RWPE1 (cell line): ENCODE measurements at regions not wholly inside any gene's neighbourhood (a gene's known extent, or its start where the extent isn't known, plus 50 kb on each side); places are given as distances from the start of the nearest gene placed in this dataset.

Experiments used
- CTCF ChIA-PET: fragments of 350-600 bp; sonication (Branson Sonifier 250); formaldehyde crosslinking; extraction: SDS; loops from one replicate; lab custom pipeline; 2021; lab: Yijun Ruan, JAX
- POLR2A ChIA-PET: fragments of 400-600 bp; formaldehyde crosslinking; extraction: SDS; loops from one replicate; lab custom pipeline; 2020; ENCODE audit warnings: antibody characterized with exemption; ENCODE audit not compliant: low non-redundant PET; lab: Yijun Ruan, JAX
- DNase-seq: peaks from one replicate; pipeline ENCODE4 v3.0.0; 2012; ENCODE audit warnings: low spot score
- H3K27ac ChIP-seq: fragments of 450-650 bp; 2 replicates; pipeline ENCODE4 v1.5.1; 2017
- TF ChIP-seq, protein P1 (sequence below): fragments of 450-650 bp; conservative IDR thresholded peaks from 2 replicates; pipeline ENCODE4 v1.5.1; 2017; ENCODE audit warnings: low read depth, mild to moderate bottlenecking

GRCh38 chr4:99729186-99729585 is 71.6 kb upstream of the C4orf54 start:
- DNase-seq: no peak
- no peak overlapping the region for H3K27ac ChIP-seq
- ChIA-PET CTCF (no interaction called here), POLR2A (no interaction called here)
- TF ChIP-seq, protein P1, sequence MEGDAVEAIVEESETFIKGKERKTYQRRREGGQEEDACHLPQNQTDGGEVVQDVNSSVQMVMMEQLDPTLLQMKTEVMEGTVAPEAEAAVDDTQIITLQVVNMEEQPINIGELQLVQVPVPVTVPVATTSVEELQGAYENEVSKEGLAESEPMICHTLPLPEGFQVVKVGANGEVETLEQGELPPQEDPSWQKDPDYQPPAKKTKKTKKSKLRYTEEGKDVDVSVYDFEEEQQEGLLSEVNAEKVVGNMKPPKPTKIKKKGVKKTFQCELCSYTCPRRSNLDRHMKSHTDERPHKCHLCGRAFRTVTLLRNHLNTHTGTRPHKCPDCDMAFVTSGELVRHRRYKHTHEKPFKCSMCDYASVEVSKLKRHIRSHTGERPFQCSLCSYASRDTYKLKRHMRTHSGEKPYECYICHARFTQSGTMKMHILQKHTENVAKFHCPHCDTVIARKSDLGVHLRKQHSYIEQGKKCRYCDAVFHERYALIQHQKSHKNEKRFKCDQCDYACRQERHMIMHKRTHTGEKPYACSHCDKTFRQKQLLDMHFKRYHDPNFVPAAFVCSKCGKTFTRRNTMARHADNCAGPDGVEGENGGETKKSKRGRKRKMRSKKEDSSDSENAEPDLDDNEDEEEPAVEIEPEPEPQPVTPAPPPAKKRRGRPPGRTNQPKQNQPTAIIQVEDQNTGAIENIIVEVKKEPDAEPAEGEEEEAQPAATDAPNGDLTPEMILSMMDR: no peak

- no peak for DNase-seq
- H3K27ac ChIP-seq: no peak overlapping the region
- CTCF ChIA-PET: interaction anchor here (0.7 to 1.3 kb wide), 4 partner anchors 13 to 157 kb away, joined by 3 to 11 read pairs (median 4); no protein-coding TSS in a partner anchor
- POLR2A ChIA-PET: no interaction called here
- TF ChIP-seq, protein P1: no peak
These were observed 66.4 kb upstream of the C4orf54 start for GRCh38 chr4:99724067-99724466.

GRCh38 chr4:99723612-99724011 is 66.0 kb upstream of the C4orf54 start:
- DNase-seq: peak; percentile 82
- TF ChIP-seq, protein P1: no peak
- no peak overlapping the region for H3K27ac ChIP-seq
- CTCF ChIA-PET: interaction anchor here (0.6 to 1.3 kb wide), 4 partner anchors 13 to 313 kb away, joined by 3 to 11 read pairs (median 4); no protein-coding TSS in a partner anchor
- POLR2A ChIA-PET: no interaction called here

- peak overlapping the region; percentile 39; the same call in 1 of the 2 replicates for H3K27ac ChIP-seq
- POLR2A ChIA-PET: no interaction called here
- no peak for DNase-seq
- CTCF ChIA-PET: interaction anchor here (1.0 kb wide), 1 partner anchor 194 kb away, joined by 4 read pairs; no protein-coding TSS in a partner anchor
- TF ChIP-seq, protein P1: no peak
These were observed 65.1 kb upstream of the C4orf54 start for GRCh38 chr4:99722725-99723124.

GRCh38 chr4:99722006-99722405 is 64.4 kb upstream of the C4orf54 start:
- TF ChIP-seq, protein P1: no peak
- no peak overlapping the region for H3K27ac ChIP-seq
- ChIA-PET POLR2A (no interaction called here), CTCF (interaction anchor here (0.6 to 1.0 kb wide), 2 partner anchors 9 to 193 kb away, joined by 4 read pairs; no protein-coding TSS in a partner anchor)
- no peak for DNase-seq

DNA sequence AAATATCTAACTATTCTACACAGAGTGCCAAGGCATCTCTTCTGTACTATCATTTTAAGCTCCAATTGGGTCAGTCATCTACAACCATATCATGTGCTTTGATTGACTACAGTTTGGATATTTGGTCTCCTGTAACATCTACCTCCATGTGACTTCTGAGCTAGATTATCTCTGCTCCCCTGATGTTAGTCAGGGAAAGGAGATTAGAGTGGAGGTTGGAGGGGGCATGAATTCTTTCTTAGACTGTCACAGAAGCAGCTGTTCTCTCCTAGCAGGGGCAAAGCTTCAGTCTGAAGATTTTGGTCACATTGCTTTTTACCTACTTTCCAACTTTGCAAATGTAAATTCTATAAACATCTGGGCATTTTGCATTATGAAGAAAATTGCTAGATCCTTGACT is 62.6 kb upstream of the C4orf54 start:
- no peak for DNase-seq
- POLR2A ChIA-PET: no interaction called here
- TF ChIP-seq, protein P1: no peak
- H3K27ac ChIP-seq: no peak overlapping the region
- CTCF ChIA-PET: no interaction called here
